IMR-90 (cell line): ENCODE measurements at regions not wholly inside any gene's neighbourhood (a gene's known extent, or its start where the extent isn't known, plus 50 kb on each side); places are given as distances from the start of the nearest gene placed in this dataset.

Source experiments
- ATAC-seq: fragments of 200-7000 bp; cut with Tn5 transposase; 2 replicates; pipeline ENCODE4 v1.9.1; 2020; ENCODE audit warnings: low read depth, mild to moderate bottlenecking, moderate library complexity
- BruUV-seq: library from RNA; stranded (reverse); fragments of 400-500 nt; replicated peaks from 2 replicates; lab custom pipeline; 2021; lab: Mats Ljungman, UMichigan
- CTCF ChIA-PET: fragments of 300-600 bp; formaldehyde crosslinking; extraction: SDS; loops from one replicate; lab custom pipeline; 2021; ENCODE audit warnings: antibody characterized with exemption; lab: Yijun Ruan, JAX
- POLR2A ChIA-PET: fragments of 300-600 bp; sonication (Branson Sonifier 250); formaldehyde crosslinking; loops from one replicate; lab custom pipeline; 2022; ENCODE audit warnings: antibody characterized with exemption; ENCODE audit not compliant: unreplicated experiment; lab: Charles Lee
- DNase-seq: peaks from one replicate; pipeline ENCODE4 v3.0.0; 2013
- H2AFZ ChIP-seq: replicated peaks from 2 replicates; pipeline ENCODE3; 2013; ENCODE audit warnings: low read length, mild to moderate bottlenecking; ENCODE audit not compliant: poor library complexity
- H2AK5ac ChIP-seq: 2 replicates; pipeline ENCODE4 v1.6.1; 2013; ENCODE audit warnings: low read depth, low read length, inconsistent platforms
- H2AK9ac ChIP-seq: replicated peaks from 2 replicates; pipeline ENCODE3; 2013; ENCODE audit warnings: mild to moderate bottlenecking, low read depth, low read length, moderate library complexity; ENCODE audit not compliant: poor library complexity
- H2BK120ac ChIP-seq: 2 replicates; pipeline ENCODE4 v1.6.1; 2013; ENCODE audit warnings: low read depth, low read length, inconsistent platforms
- H2BK15ac ChIP-seq: 3 replicates; pipeline ENCODE4 v1.6.1; 2013; ENCODE audit warnings: low read depth, low read length, inconsistent platforms
- H2BK20ac ChIP-seq: 2 replicates; pipeline ENCODE4 v1.6.1; 2013; ENCODE audit warnings: low read depth, mild to moderate bottlenecking, inconsistent platforms, low read length, moderate library complexity
- H2BK5ac ChIP-seq: 2 replicates; pipeline ENCODE4 v1.6.1; 2013; ENCODE audit warnings: mild to moderate bottlenecking, low read depth, low read length, inconsistent platforms; ENCODE audit not compliant: poor library complexity, severe bottlenecking
- H3K14ac ChIP-seq: replicated peaks from 2 replicates; pipeline ENCODE4 v1.6.1; 2013; ENCODE audit warnings: low read depth, low read length, inconsistent platforms
- H3K18ac ChIP-seq: 2 replicates; pipeline ENCODE4 v1.6.1; 2013; ENCODE audit warnings: low read depth, low read length, control low read depth
- H3K23ac ChIP-seq: 2 replicates; pipeline ENCODE4 v1.6.1; 2013; ENCODE audit warnings: low read depth, low read length, inconsistent platforms
- H3K27ac ChIP-seq: 2 replicates; pipeline ENCODE4 v1.5.1; 2013; ENCODE audit warnings: mild to moderate bottlenecking, control low read depth, low read length; ENCODE audit not compliant: insufficient read depth
- H3K27me3 ChIP-seq: 2 replicates; pipeline ENCODE4 v1.6.1; 2013; ENCODE audit warnings: low read length; ENCODE audit not compliant: control insufficient read depth, insufficient read depth
- H3K36me3 ChIP-seq: 2 replicates; pipeline ENCODE4 v1.6.1; 2013; ENCODE audit warnings: low read length, mixed read lengths; ENCODE audit not compliant: control insufficient read depth, insufficient read depth
- H3K4ac ChIP-seq: 2 replicates; pipeline ENCODE4 v1.6.1; 2013; ENCODE audit warnings: low read depth, low read length, inconsistent platforms
- H3K4me1 ChIP-seq: 2 replicates; pipeline ENCODE4 v1.6.1; 2013; ENCODE audit warnings: low read length, mixed read lengths; ENCODE audit not compliant: control insufficient read depth, insufficient read depth
- H3K4me2 ChIP-seq: 2 replicates; pipeline ENCODE4 v1.6.1; 2013; ENCODE audit warnings: low read depth, mild to moderate bottlenecking, control low read depth, low read length, moderate library complexity
- H3K4me3 ChIP-seq: 2 replicates; pipeline ENCODE4 v1.5.1; 2013; ENCODE audit warnings: low read depth, mild to moderate bottlenecking, control low read depth, low read length, moderate library complexity; ENCODE audit not compliant: insufficient read depth
- H3K56ac ChIP-seq: 2 replicates; pipeline ENCODE4 v1.6.1; 2013; ENCODE audit warnings: low read length, inconsistent platforms; ENCODE audit not compliant: insufficient read depth; ENCODE audit errors: extremely low read depth
- H3K79me1 ChIP-seq, 2 experiments: 2 replicates each; pipeline ENCODE4 v1.6.1; 2013; ENCODE audit warnings: low read length in 2 of 2, inconsistent platforms in 1 of 2, low read depth in 1 of 2
- H3K9ac ChIP-seq: 2 replicates; pipeline ENCODE4 v1.6.1; 2013; ENCODE audit warnings: low read depth, low read length, control low read depth
- H3K9me1 ChIP-seq: 2 replicates; pipeline ENCODE4 v1.6.1; 2013; ENCODE audit warnings: low read length, inconsistent platforms; ENCODE audit not compliant: insufficient read depth
- H3K9me3 ChIP-seq: 2 replicates; pipeline ENCODE4 v1.6.1; 2013; ENCODE audit warnings: low read length; ENCODE audit not compliant: control insufficient read depth, insufficient read depth
- H4K20me1 ChIP-seq: 2 replicates; pipeline ENCODE4 v1.6.1; 2013; ENCODE audit warnings: low read length, inconsistent platforms; ENCODE audit not compliant: insufficient read depth
- H4K5ac ChIP-seq: 2 replicates; pipeline ENCODE4 v1.6.1; 2013; ENCODE audit warnings: mild to moderate bottlenecking, low read depth, low read length, control low read depth
- H4K8ac ChIP-seq, 2 experiments: 2 replicates each; pipeline ENCODE4 v1.6.1; 2013; ENCODE audit warnings: low read depth in 2 of 2, low read length in 2 of 2, control low read depth in 1 of 2, inconsistent platforms in 1 of 2
- H4K91ac ChIP-seq: 2 replicates; pipeline ENCODE4 v1.6.1; 2013; ENCODE audit warnings: low read depth, low read length, inconsistent platforms; ENCODE audit not compliant: insufficient read depth
- BHLHE40 ChIP-seq: fragments of 150-350 bp; IDR thresholded peaks from 2 replicates; pipeline ENCODE4 v1.6.1; 2016; ENCODE audit warnings: mild to moderate bottlenecking, low read depth, low read length
- CEBPB ChIP-seq: IDR thresholded peaks from 2 replicates; pipeline ENCODE4 v1.6.1; 2012; ENCODE audit warnings: low read depth, low read length, improper control_type of control experiment
- CHD1 ChIP-seq: IDR thresholded peaks from 2 replicates; pipeline ENCODE4 v1.6.1; 2012; ENCODE audit warnings: low read depth, low read length, improper control_type of control experiment
- ELK1 ChIP-seq: fragments of 150-350 bp; IDR thresholded peaks from 2 replicates; pipeline ENCODE4 v1.6.1; 2016; ENCODE audit warnings: low read depth, mild to moderate bottlenecking, low read length, moderate library complexity, borderline replicate concordance
- FOS ChIP-seq: fragments of 150-350 bp; IDR thresholded peaks from 2 replicates; pipeline ENCODE4 v1.6.1; 2016; ENCODE audit warnings: low read depth, low read length
- MAFK ChIP-seq: IDR thresholded peaks from 2 replicates; pipeline ENCODE4 v1.6.1; 2012; ENCODE audit warnings: low read depth, low read length, improper control_type of control experiment
- MAZ ChIP-seq: IDR thresholded peaks from 2 replicates; pipeline ENCODE4 v1.6.1; 2012; ENCODE audit warnings: low read depth, mild to moderate bottlenecking, low read length, improper control_type of control experiment, moderate library complexity, borderline replicate concordance
- MXI1 ChIP-seq: IDR thresholded peaks from 2 replicates; pipeline ENCODE4 v1.6.1; 2012; ENCODE audit warnings: low read depth, mild to moderate bottlenecking, low read length, moderate library complexity, borderline replicate concordance
- NFE2L2 ChIP-seq: fragments of 150-350 bp; IDR thresholded peaks from 2 replicates; pipeline ENCODE4 v1.6.1; 2016; ENCODE audit warnings: low read depth, mild to moderate bottlenecking, low read length
- POLR2A ChIP-seq: IDR thresholded peaks from 2 replicates; pipeline ENCODE4 v1.6.1; 2012; ENCODE audit warnings: mild to moderate bottlenecking, low read depth, low read length
- RAD21 ChIP-seq: IDR thresholded peaks from 2 replicates; pipeline ENCODE4 v1.6.1; 2012; ENCODE audit warnings: low read length, improper control_type of control experiment
- RCOR1 ChIP-seq: IDR thresholded peaks from 2 replicates; pipeline ENCODE4 v1.6.1; 2012; ENCODE audit warnings: mild to moderate bottlenecking, low read length, improper control_type of control experiment; ENCODE audit not compliant: insufficient replicate concordance
- RFX5 ChIP-seq: IDR thresholded peaks from 2 replicates; pipeline ENCODE4 v1.8.0; 2012; ENCODE audit warnings: low read depth, mild to moderate bottlenecking, low read length, moderate library complexity
- SMC3 ChIP-seq: fragments of 150-350 bp; IDR thresholded peaks from 2 replicates; pipeline ENCODE4 v1.6.1; 2016; ENCODE audit warnings: low read depth, mild to moderate bottlenecking, antibody characterized with exemption, low read length, moderate library complexity
- USF2 ChIP-seq: fragments of 150-350 bp; IDR thresholded peaks from 2 replicates; pipeline ENCODE4 v1.6.1; 2017; ENCODE audit warnings: mild to moderate bottlenecking, antibody characterized with exemption, low read length, low read depth
- WGBS, 2 experiments: methylation state at CpG; one replicate each; pipeline versions ENCODE4 v1.1.5 to v1.1.7; 2013; ENCODE audit warnings: missing lambda C conversion rate in 2 of 2; ENCODE audit not compliant: insufficient read length in 1 of 2; ENCODE audit errors: extremely low coverage in 2 of 2; 5-methylcytosine and 5-hydroxymethylcytosine counted together
- dilution Hi-C: fragments of 300-500 bp; cut with HindIII; formaldehyde crosslinking; loops from one replicate; pipeline ENCODE4 v1.14.3; 2018; ENCODE audit warnings: low sequenced_read_pairs; ENCODE audit not compliant: unreplicated experiment
- in situ Hi-C: fragments of 300-500 bp; cut with MboI; formaldehyde crosslinking; loops from 3 replicates; pipeline ENCODE4 v1.14.3; 2019; ENCODE audit warnings: low sequenced_read_pairs, inconsistent platforms, mixed read lengths
- intact Hi-C: fragments of 100-400 bp; cut with micrococcal nuclease; formaldehyde crosslinking; loops from 2 replicates; pipeline ENCODE4 v1.10.0; 2022
- TF ChIP-seq, protein P1 (sequence below): conservative IDR thresholded peaks from 2 replicates; pipeline ENCODE4 v1.5.1; 2012; ENCODE audit warnings: mild to moderate bottlenecking, low read depth, low read length, improper control_type of control experiment

DNA sequence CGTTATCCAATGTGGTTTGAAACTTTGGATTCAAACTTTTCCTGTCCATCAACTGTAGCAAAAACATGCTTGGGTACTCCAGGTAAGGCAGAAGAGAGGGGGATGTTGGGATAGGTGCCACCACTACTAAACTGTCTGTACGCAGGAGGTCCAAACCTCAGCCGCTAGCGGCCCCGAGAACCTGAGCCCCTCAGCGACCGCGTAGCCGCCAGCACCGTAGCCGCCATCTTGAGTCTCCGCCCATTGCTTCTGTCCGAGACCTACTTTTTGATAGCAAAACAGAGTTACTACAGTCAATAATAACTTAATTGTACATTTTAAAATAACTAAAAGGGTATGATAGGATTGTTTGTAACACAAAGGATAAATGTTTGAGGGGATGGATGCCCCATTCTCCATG lies 119.9 kb upstream of the GRID2 start:
- H3K4me3 ChIP-seq: no peak overlapping the region
- no peak overlapping the region for H2BK15ac ChIP-seq
- no peak overlapping the region for H2BK20ac ChIP-seq
- H4K5ac ChIP-seq: no peak overlapping the region
- in situ Hi-C loops (no loop called here), dilution Hi-C loops (no loop called here), intact Hi-C loops (no loop called here)
- H3K9me1 ChIP-seq: no peaks in the 10 kb centered on the region
- H3K14ac ChIP-seq: no peak overlapping the region
- no peak overlapping the region for H3K56ac ChIP-seq
- H2BK120ac ChIP-seq: no peak overlapping the region
- H4K8ac ChIP-seq: no peak overlapping the region
- no TSS peak for BruUV-seq
- H3K9me3 ChIP-seq: no peaks in the 10 kb centered on the region; the same call in 1 of the 2 replicates
- H3K4me1 ChIP-seq: no peaks in the 10 kb centered on the region
- WGBS, 2 experiments: no CpG with 5 or more reads among the region's 13 CpGs
- H4K20me1 ChIP-seq: no peaks in the 10 kb centered on the region
- H3K9ac ChIP-seq: no peak overlapping the region
- no peak for ATAC-seq
- H2AFZ ChIP-seq: no peak overlapping the region
- H3K27me3 ChIP-seq: no peaks in the 10 kb centered on the region
- H3K27ac ChIP-seq: no peak overlapping the region
- no peaks in the 10 kb centered on the region for H3K36me3 ChIP-seq
- H3K4me2 ChIP-seq: no peak overlapping the region
- H2AK9ac ChIP-seq: no peak overlapping the region
- H3K4ac ChIP-seq: no peak overlapping the region
- no peak overlapping the region for H2AK5ac ChIP-seq
- no peak overlapping the region for H4K91ac ChIP-seq
- no peak for TF ChIP-seq BHLHE40
- no peak for TF ChIP-seq RFX5
- TF ChIP-seq POLR2A: no peak
- TF ChIP-seq FOS: no peak
- no peak for TF ChIP-seq MXI1
- TF ChIP-seq, protein P1, sequence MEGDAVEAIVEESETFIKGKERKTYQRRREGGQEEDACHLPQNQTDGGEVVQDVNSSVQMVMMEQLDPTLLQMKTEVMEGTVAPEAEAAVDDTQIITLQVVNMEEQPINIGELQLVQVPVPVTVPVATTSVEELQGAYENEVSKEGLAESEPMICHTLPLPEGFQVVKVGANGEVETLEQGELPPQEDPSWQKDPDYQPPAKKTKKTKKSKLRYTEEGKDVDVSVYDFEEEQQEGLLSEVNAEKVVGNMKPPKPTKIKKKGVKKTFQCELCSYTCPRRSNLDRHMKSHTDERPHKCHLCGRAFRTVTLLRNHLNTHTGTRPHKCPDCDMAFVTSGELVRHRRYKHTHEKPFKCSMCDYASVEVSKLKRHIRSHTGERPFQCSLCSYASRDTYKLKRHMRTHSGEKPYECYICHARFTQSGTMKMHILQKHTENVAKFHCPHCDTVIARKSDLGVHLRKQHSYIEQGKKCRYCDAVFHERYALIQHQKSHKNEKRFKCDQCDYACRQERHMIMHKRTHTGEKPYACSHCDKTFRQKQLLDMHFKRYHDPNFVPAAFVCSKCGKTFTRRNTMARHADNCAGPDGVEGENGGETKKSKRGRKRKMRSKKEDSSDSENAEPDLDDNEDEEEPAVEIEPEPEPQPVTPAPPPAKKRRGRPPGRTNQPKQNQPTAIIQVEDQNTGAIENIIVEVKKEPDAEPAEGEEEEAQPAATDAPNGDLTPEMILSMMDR: no peak
- no peak for TF ChIP-seq NFE2L2
- TF ChIP-seq ELK1: no peak
- TF ChIP-seq CEBPB: no peak
- TF ChIP-seq MAZ: no peak
- no peak for TF ChIP-seq RCOR1
- no peak for TF ChIP-seq RAD21
- no peak for TF ChIP-seq MAFK
- TF ChIP-seq CHD1: no peak
- no peak for TF ChIP-seq USF2
- no peak for TF ChIP-seq SMC3
- no peak overlapping the region for H2BK5ac ChIP-seq
- no peak for DNase-seq
- ChIA-PET POLR2A (no interaction called here), CTCF (no interaction called here)
- no peak overlapping the region for H3K18ac ChIP-seq
- no peaks in the 10 kb centered on the region for H3K79me1 ChIP-seq
- no peak overlapping the region for H3K23ac ChIP-seq
